Glutamatergic neuron (in vitro differentiated cells): ENCODE measurements at regions not wholly inside any gene's neighbourhood (a gene's known extent, or its start where the extent isn't known, plus 50 kb on each side); places are given as distances from the start of the nearest gene placed in this dataset.

Source experiments
- DNase-seq: peaks from one replicate; pipeline ENCODE4 v3.0.0; 2022
- H3K27ac Mint-ChIP-seq: one replicate; pipeline ENCODE4 v1.8.0; 2020; ENCODE audit warnings: mild to moderate bottlenecking, mixed read lengths, inconsistent platforms; ENCODE audit not compliant: unreplicated experiment
- H3K27me3 Mint-ChIP-seq: one replicate; pipeline ENCODE4 v1.8.0; 2020; ENCODE audit warnings: mild to moderate bottlenecking, moderate library complexity, mixed read lengths, inconsistent platforms; ENCODE audit not compliant: unreplicated experiment
- H3K36me3 Mint-ChIP-seq: one replicate; pipeline ENCODE4 v1.8.0; 2020; ENCODE audit warnings: mild to moderate bottlenecking, mixed read lengths, inconsistent platforms; ENCODE audit not compliant: unreplicated experiment
- H3K4me1 Mint-ChIP-seq: one replicate; pipeline ENCODE4 v1.8.0; 2020; ENCODE audit warnings: mild to moderate bottlenecking, low read depth, mixed read lengths, inconsistent platforms; ENCODE audit not compliant: unreplicated experiment
- H3K4me3 Mint-ChIP-seq: one replicate; pipeline ENCODE4 v1.8.0; 2020; ENCODE audit warnings: mild to moderate bottlenecking, mixed read lengths, inconsistent platforms; ENCODE audit not compliant: unreplicated experiment
- H3K9me3 Mint-ChIP-seq: one replicate; pipeline ENCODE4 v1.8.0; 2020; ENCODE audit warnings: mild to moderate bottlenecking, moderate library complexity, mixed read lengths, inconsistent platforms; ENCODE audit not compliant: unreplicated experiment
- CTCF ChIP-seq: fragments of 200-600 bp; sonication (generic); IDR thresholded peaks from one replicate; pipeline ENCODE4 v1.5.0; 2021; ENCODE audit not compliant: partially characterized antibody, unreplicated experiment

- Mint-ChIP-seq H3K9me3 (no peaks in the 10 kb centered on the region), H3K4me3 (no peak overlapping the region), H3K36me3 (no peaks in the 10 kb centered on the region), H3K27ac (no peak overlapping the region), H3K4me1 (no peaks in the 10 kb centered on the region), H3K27me3 (no peaks in the 10 kb centered on the region)
- no peak for TF ChIP-seq CTCF
- DNase-seq: no peak
Observed at GRCh38 chr10:107490389-107490788, 325.9 kb upstream of the SORCS1 start.

- Mint-ChIP-seq H3K36me3 (peaks cover 3% of the 10 kb centered on the region), H3K27ac (no peak overlapping the region), H3K9me3 (no peaks in the 10 kb centered on the region), H3K4me3 (no peak overlapping the region), H3K27me3 (no peaks in the 10 kb centered on the region), H3K4me1 (no peaks in the 10 kb centered on the region)
- no peak for DNase-seq
- no peak for TF ChIP-seq CTCF
Observed at GRCh38 chr10:107487284-107487683, 322.8 kb upstream of the SORCS1 start.

GRCh38 chr10:107485019-107485418 is 320.5 kb upstream of the SORCS1 start:
- DNase-seq: no peak
- peaks cover 15% of the 10 kb centered on the region for H3K36me3 Mint-ChIP-seq

GRCh38 chr10:107481881-107482280 is 317.4 kb upstream of the SORCS1 start:
- no peaks in the 10 kb centered on the region for H3K27me3 Mint-ChIP-seq

More at GRCh38 chr10:107485019-107485418, 320.5 kb upstream of the SORCS1 start:
- no peak overlapping the region for H3K27ac Mint-ChIP-seq
- no peaks in the 10 kb centered on the region for H3K27me3 Mint-ChIP-seq
- no peaks in the 10 kb centered on the region for H3K9me3 Mint-ChIP-seq
- H3K4me3 Mint-ChIP-seq: no peak overlapping the region
- no peak for TF ChIP-seq CTCF
- H3K4me1 Mint-ChIP-seq: no peaks in the 10 kb centered on the region

GRCh38 chr10:107481224-107481623 is 316.7 kb upstream of the SORCS1 start:
- Mint-ChIP-seq H3K4me1 (no peaks in the 10 kb centered on the region), H3K27ac (no peak overlapping the region), H3K36me3 (peaks cover 19% of the 10 kb centered on the region), H3K27me3 (no peaks in the 10 kb centered on the region), H3K9me3 (no peaks in the 10 kb centered on the region), H3K4me3 (no peak overlapping the region)
- no peak for DNase-seq
- no peak for TF ChIP-seq CTCF

More at GRCh38 chr10:107481881-107482280, 317.4 kb upstream of the SORCS1 start:
- Mint-ChIP-seq H3K4me1 (no peaks in the 10 kb centered on the region), H3K27ac (no peak overlapping the region), H3K36me3 (peaks cover 19% of the 10 kb centered on the region), H3K4me3 (no peak overlapping the region), H3K9me3 (no peaks in the 10 kb centered on the region)
- no peak for DNase-seq
- no peak for TF ChIP-seq CTCF
